ENCODE measurements at regions not wholly inside any gene's neighbourhood (a gene's known extent, or its start where the extent isn't known, plus 50 kb on each side); places are given as distances from the start of the nearest gene placed in this dataset.

- DNase-seq, result no peak
These were observed 175.8 kb downstream of the QDPR start for GRCh38 chr4:17336069-17336468.

- DNase-seq, result no peak
These were observed 176.5 kb downstream of the QDPR start for GRCh38 chr4:17335371-17335770.

GRCh38 chr4:17332478-17332877 is 179.4 kb downstream of the QDPR start:
- no peak for DNase-seq

- DNase-seq, result no peak
These were observed 182.8 kb downstream of the QDPR start for GRCh38 chr4:17329046-17329445.

GRCh38 chr4:17328141-17328815 is 183.6 kb downstream of the QDPR start:
- no peak for DNase-seq

- no peak for DNase-seq
These were observed 184.3 kb downstream of the QDPR start for GRCh38 chr4:17327591-17327990.

GRCh38 chr4:17326756-17327155 is 185.1 kb downstream of the QDPR start:
- no peak for DNase-seq

GRCh38 chr4:17325098-17325497 is 186.8 kb downstream of the QDPR start:
- DNase-seq, result no peak

GRCh38 chr4:17324386-17324830 is 187.5 kb downstream of the QDPR start:
- DNase-seq, result peak; percentile 2

GRCh38 chr4:17323554-17324385 is 188.1 kb downstream of the QDPR start:
- no peak for DNase-seq

- DNase-seq, result no peak
These were observed 189.4 kb downstream of the QDPR start for GRCh38 chr4:17322514-17322913.

GRCh38 chr4:17320046-17320445 is 191.8 kb downstream of the QDPR start:
- no peak for DNase-seq

- DNase-seq, result no peak
These were observed 194.4 kb downstream of the QDPR start for GRCh38 chr4:17317526-17317925.

GRCh38 chr4:17316566-17316965 is 195.3 kb downstream of the QDPR start:
- no peak for DNase-seq

GRCh38 chr4:17315459-17315858 is 196.4 kb downstream of the QDPR start:
- DNase-seq, result no peak

- DNase-seq, result no peak
These were observed 198.7 kb downstream of the QDPR start for GRCh38 chr4:17313194-17313593.

GRCh38 chr4:17310269-17310652 is 201.6 kb downstream of the QDPR start:
- DNase-seq, result no peak

GRCh38 chr4:17309567-17310268 is 202.2 kb downstream of the QDPR start:
- DNase-seq, result no peak

- no peak for DNase-seq
These were observed 210.0 kb downstream of the QDPR start for GRCh38 chr4:17301869-17302268.

GRCh38 chr4:17301266-17301665 is 210.6 kb downstream of the QDPR start:
- no peak for DNase-seq

GRCh38 chr4:17296921-17297890 is 214.7 kb downstream of the QDPR start:
- no peak for DNase-seq

- DNase-seq, result no peak
These were observed 218.0 kb downstream of the QDPR start for GRCh38 chr4:17293901-17294300.

- DNase-seq, result no peak
These were observed 223.7 kb downstream of the QDPR start for GRCh38 chr4:17288151-17288550.
